ENCODE measurements at regions not wholly inside any gene's neighbourhood (a gene's known extent, or its start where the extent isn't known, plus 50 kb on each side); places are given as distances from the start of the nearest gene placed in this dataset.

DNA sequence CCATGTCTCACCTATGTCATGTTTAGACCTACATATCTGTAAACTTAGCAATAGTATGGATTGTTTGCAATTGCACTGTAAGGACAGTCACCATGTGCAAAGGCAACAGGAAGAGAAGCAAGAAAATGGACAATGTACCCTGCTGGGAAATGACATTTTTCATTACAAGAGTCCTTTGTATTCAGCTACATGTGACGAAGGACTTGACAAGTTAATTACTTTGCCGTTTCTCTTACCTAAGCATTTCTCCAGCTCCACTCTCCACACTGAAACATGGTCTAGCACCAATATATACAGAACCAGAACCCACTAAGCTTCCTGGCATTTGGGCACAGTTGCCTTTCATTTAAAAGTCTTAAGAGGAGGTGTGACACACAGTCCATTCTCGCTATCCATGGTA, 76.6 kb upstream of the PFKP start:
- Histone ChIP-seq H3K4me3 (ENCODE audit: control extremely low read depth in 1 of 5, extremely low read depth in 1 of 5, insufficient read depth in 1 of 5, low read depth in 2 of 5, low read length in 4 of 5) (no peak overlapping the region), H2AFZ (ENCODE audit: insufficient read depth, low read depth, low read length, poor library complexity, severe bottlenecking) (no peak overlapping the region), H3K4me1 (ENCODE audit: control insufficient read depth in 2 of 2, insufficient read depth in 2 of 2, low read length in 2 of 2) (peaks cover 17 to 21% of the 10 kb centered on the region in 2 donors), H3K27me3 (replicated peaks in 1 of 4; ENCODE audit: control extremely low read depth in 1 of 4, control insufficient read depth in 3 of 4, insufficient read depth in 4 of 4, low read length in 3 of 4) (peaks cover 0 to 8% (median 1%) of the 10 kb centered on the region in 4 experiments), H4K20me1 (ENCODE audit: control insufficient read depth, insufficient read depth, low read length, poor library complexity, severe bottlenecking) (no peaks in the 10 kb centered on the region), H3K9me3 (ENCODE audit: control extremely low read depth in 1 of 3, control insufficient read depth in 2 of 3, insufficient read depth in 1 of 3, low read length in 2 of 3) (peaks cover 2 to 24% (median 12%) of the 10 kb centered on the region in 3 donors), H3K9ac (ENCODE audit: low read length) (no peak overlapping the region), H3K79me2 (ENCODE audit: control insufficient read depth, insufficient read depth, low read length) (no peaks in the 10 kb centered on the region), H3K27ac (ENCODE audit: low read length in 2 of 2) (no peak overlapping the region), H3K36me3 (replicated peaks in 1 of 2; ENCODE audit: control extremely low read depth in 1 of 2, control insufficient read depth in 1 of 2, extremely low read depth in 1 of 2, insufficient read depth in 2 of 2, low read length in 1 of 2) (no peaks in the 10 kb centered on the region), H3K4me2 (replicated peaks; ENCODE audit: low read depth, low read length, poor library complexity, severe bottlenecking) (no peak overlapping the region)
- H3K9me3 Mint-ChIP-seq (ENCODE audit: insufficient read depth): peaks cover 4% of the 10 kb centered on the region
- intact Hi-C loops (cut with micrococcal nuclease): no loop called here
- no peak overlapping the region for H3K4me3 Mint-ChIP-seq
- CTCF ChIA-PET: no interaction called here
- 80% methylated on average over 3 of the region's 3 CpGs for WGBS (ENCODE audit: insufficient coverage)
- no peak for DNase-seq
- H3K27ac Mint-ChIP-seq: no peak overlapping the region
- no peak for TF ChIP-seq EZH2 (IDR thresholded peaks at IDR 0.05; ENCODE audit: borderline replicate concordance, insufficient read depth, low read depth, low read length, poor library complexity, severe bottlenecking)
- TF ChIP-seq, protein P1, sequence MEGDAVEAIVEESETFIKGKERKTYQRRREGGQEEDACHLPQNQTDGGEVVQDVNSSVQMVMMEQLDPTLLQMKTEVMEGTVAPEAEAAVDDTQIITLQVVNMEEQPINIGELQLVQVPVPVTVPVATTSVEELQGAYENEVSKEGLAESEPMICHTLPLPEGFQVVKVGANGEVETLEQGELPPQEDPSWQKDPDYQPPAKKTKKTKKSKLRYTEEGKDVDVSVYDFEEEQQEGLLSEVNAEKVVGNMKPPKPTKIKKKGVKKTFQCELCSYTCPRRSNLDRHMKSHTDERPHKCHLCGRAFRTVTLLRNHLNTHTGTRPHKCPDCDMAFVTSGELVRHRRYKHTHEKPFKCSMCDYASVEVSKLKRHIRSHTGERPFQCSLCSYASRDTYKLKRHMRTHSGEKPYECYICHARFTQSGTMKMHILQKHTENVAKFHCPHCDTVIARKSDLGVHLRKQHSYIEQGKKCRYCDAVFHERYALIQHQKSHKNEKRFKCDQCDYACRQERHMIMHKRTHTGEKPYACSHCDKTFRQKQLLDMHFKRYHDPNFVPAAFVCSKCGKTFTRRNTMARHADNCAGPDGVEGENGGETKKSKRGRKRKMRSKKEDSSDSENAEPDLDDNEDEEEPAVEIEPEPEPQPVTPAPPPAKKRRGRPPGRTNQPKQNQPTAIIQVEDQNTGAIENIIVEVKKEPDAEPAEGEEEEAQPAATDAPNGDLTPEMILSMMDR (IDR thresholded peaks at IDR 0.05): no peak
- H3K27me3 Mint-ChIP-seq: peaks cover 11% of the 10 kb centered on the region
- no peak for ATAC-seq (ENCODE audit: low read depth)
- peaks cover 18% of the 10 kb centered on the region for H3K4me1 Mint-ChIP-seq
- POLR2A ChIA-PET: no interaction called here

DNA sequence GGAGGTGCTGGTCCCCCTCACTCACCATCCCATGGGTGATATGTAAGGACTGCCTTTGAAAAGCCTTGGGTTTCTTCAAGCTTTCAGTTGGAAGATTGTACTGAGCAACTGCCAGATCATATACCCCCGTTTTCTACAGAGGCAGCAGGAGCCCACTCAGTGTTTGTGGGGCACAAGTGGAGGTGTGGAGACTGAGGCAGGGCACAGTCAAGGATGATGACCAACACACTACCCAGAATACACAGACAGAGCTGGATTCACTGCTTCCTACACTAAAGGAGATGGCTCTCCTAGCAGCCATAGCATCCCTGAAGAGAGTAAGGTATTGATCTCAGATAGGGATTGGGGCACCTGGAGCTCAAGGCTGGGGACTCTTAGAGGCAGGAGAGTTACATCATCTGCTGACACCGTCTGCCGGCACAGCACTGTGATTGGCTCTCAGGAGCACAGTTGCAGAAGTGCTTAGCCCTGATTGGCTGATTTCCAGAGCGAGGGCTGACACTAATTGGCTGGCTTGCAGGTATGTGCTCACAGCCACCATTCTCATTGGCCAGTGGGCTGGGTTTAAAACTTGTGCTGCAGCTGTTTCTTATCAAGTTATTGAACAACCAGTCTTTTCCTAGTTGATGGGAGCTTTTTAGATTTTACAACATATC, 77.9 kb upstream of the PFKP start:
- Histone ChIP-seq H3K27me3 (replicated peaks in 1 of 4; ENCODE audit: control extremely low read depth in 1 of 4, control insufficient read depth in 3 of 4, insufficient read depth in 4 of 4, low read length in 3 of 4) (peaks cover 0 to 14% (median 1%) of the 10 kb centered on the region in 4 experiments), H3K9ac (ENCODE audit: low read length) (no peak overlapping the region), H3K4me2 (replicated peaks; ENCODE audit: low read depth, low read length, poor library complexity, severe bottlenecking) (no peak overlapping the region), H3K4me3 (ENCODE audit: control extremely low read depth in 1 of 5, extremely low read depth in 1 of 5, insufficient read depth in 1 of 5, low read depth in 2 of 5, low read length in 4 of 5) (no peak overlapping the region), H2AFZ (ENCODE audit: insufficient read depth, low read depth, low read length, poor library complexity, severe bottlenecking) (no peak overlapping the region), H3K36me3 (replicated peaks in 1 of 2; ENCODE audit: control extremely low read depth in 1 of 2, control insufficient read depth in 1 of 2, extremely low read depth in 1 of 2, insufficient read depth in 2 of 2, low read length in 1 of 2) (no peaks in the 10 kb centered on the region), H3K27ac (ENCODE audit: low read length in 2 of 2) (no peak overlapping the region), H3K79me2 (ENCODE audit: control insufficient read depth, insufficient read depth, low read length) (no peaks in the 10 kb centered on the region), H3K4me1 (ENCODE audit: control insufficient read depth in 2 of 2, insufficient read depth in 2 of 2, low read length in 2 of 2) (peaks cover 23 to 34% of the 10 kb centered on the region in 2 donors), H4K20me1 (ENCODE audit: control insufficient read depth, insufficient read depth, low read length, poor library complexity, severe bottlenecking) (no peaks in the 10 kb centered on the region), H3K9me3 (ENCODE audit: control extremely low read depth in 1 of 3, control insufficient read depth in 2 of 3, insufficient read depth in 1 of 3, low read length in 2 of 3) (peaks cover 2 to 24% (median 12%) of the 10 kb centered on the region in 3 donors)
- TF ChIP-seq, protein P1 (IDR thresholded peaks at IDR 0.05): no peak
- TF ChIP-seq EZH2 (IDR thresholded peaks at IDR 0.05; ENCODE audit: borderline replicate concordance, insufficient read depth, low read depth, low read length, poor library complexity, severe bottlenecking): no peak
- no peak overlapping the region for H3K4me3 Mint-ChIP-seq
- H3K9me3 Mint-ChIP-seq (ENCODE audit: insufficient read depth): peaks cover 4% of the 10 kb centered on the region
- ChIA-PET CTCF (no interaction called here), POLR2A (no interaction called here)
- H3K27ac Mint-ChIP-seq: peak overlapping the region; percentile 50
- no peak for ATAC-seq (ENCODE audit: low read depth)
- WGBS (ENCODE audit: insufficient coverage): 100% methylated on average over 3 of the region's 4 CpGs
- no peak for DNase-seq
- peaks cover 27% of the 10 kb centered on the region for H3K4me1 Mint-ChIP-seq
- intact Hi-C loops (cut with micrococcal nuclease): loop anchor here (10.0 kb wide), 1 partner anchor 45 kb away; no protein-coding TSS in a partner anchor
- H3K27me3 Mint-ChIP-seq: peaks cover 7% of the 10 kb centered on the region

All from B cell (primary cell).